LNCaP clone FGC (cell line): ENCODE measurements at regions not wholly inside any gene's neighbourhood (a gene's known extent, or its start where the extent isn't known, plus 50 kb on each side); places are given as distances from the start of the nearest gene placed in this dataset.

Experiments used
- DNase-seq: peaks from one replicate; pipeline ENCODE4 v3.0.0-alpha.2; 2011; ENCODE audit warnings: low read depth
- H3K4me3 ChIP-seq: 2 replicates; pipeline ENCODE4 v1.5.1; 2011; ENCODE audit warnings: mild to moderate bottlenecking, low read depth, low read length, control low read depth
- TF ChIP-seq, protein P1 (sequence below): IDR thresholded peaks from 2 replicates; pipeline ENCODE4 v1.5.1; 2012; ENCODE audit warnings: mild to moderate bottlenecking; ENCODE audit not compliant: control insufficient read depth, insufficient read depth; ENCODE audit errors: extremely low read depth

GRCh38 chr4:18480928-18481327 lies 459.4 kb upstream of the LCORL start:
- no peak for DNase-seq
- no peak overlapping the region for H3K4me3 ChIP-seq
- TF ChIP-seq, protein P1, sequence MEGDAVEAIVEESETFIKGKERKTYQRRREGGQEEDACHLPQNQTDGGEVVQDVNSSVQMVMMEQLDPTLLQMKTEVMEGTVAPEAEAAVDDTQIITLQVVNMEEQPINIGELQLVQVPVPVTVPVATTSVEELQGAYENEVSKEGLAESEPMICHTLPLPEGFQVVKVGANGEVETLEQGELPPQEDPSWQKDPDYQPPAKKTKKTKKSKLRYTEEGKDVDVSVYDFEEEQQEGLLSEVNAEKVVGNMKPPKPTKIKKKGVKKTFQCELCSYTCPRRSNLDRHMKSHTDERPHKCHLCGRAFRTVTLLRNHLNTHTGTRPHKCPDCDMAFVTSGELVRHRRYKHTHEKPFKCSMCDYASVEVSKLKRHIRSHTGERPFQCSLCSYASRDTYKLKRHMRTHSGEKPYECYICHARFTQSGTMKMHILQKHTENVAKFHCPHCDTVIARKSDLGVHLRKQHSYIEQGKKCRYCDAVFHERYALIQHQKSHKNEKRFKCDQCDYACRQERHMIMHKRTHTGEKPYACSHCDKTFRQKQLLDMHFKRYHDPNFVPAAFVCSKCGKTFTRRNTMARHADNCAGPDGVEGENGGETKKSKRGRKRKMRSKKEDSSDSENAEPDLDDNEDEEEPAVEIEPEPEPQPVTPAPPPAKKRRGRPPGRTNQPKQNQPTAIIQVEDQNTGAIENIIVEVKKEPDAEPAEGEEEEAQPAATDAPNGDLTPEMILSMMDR = no peak

GRCh38 chr4:18480342-18480741 lies 458.8 kb upstream of the LCORL start:
- no peak overlapping the region for H3K4me3 ChIP-seq
- TF ChIP-seq, protein P1 = no peak
- DNase-seq = no peak

GRCh38 chr4:18479825-18480224 lies 458.3 kb upstream of the LCORL start:
- H3K4me3 ChIP-seq = no peak overlapping the region
- TF ChIP-seq, protein P1 = no peak
- no peak for DNase-seq

- H3K4me3 ChIP-seq = no peak overlapping the region
- TF ChIP-seq, protein P1 = no peak
- DNase-seq = no peak
These were observed 442.5 kb upstream of the LCORL start for GRCh38 chr4:18463987-18464559.

DNA sequence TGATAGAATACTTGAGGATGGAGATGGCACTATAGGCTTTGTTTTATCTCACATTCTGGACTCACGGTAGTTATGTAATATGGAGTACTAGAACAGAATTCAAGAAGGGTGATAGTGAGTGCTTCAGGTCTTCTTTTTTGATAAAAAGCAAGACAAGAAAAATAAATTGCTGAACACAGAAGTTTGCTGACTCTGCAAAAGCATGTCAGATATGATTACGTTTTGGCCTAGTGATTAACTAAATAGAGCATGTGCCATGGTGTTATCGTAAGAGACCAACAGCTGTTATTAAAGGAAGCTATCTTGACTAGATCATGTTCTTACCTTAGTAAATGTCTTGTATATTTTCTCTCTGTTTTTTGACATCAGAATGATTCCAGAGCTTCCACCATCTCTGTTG lies 436.9 kb upstream of the LCORL start:
- TF ChIP-seq, protein P1 = no peak
- DNase-seq = no peak

GRCh38 chr4:18454349-18454748 lies 432.8 kb upstream of the LCORL start:
- no peak for DNase-seq
- TF ChIP-seq, protein P1 = no peak
- no peak overlapping the region for H3K4me3 ChIP-seq

More for the DNA sequence above, 436.9 kb upstream of the LCORL start:
- H3K4me3 ChIP-seq = no peak overlapping the region

DNA sequence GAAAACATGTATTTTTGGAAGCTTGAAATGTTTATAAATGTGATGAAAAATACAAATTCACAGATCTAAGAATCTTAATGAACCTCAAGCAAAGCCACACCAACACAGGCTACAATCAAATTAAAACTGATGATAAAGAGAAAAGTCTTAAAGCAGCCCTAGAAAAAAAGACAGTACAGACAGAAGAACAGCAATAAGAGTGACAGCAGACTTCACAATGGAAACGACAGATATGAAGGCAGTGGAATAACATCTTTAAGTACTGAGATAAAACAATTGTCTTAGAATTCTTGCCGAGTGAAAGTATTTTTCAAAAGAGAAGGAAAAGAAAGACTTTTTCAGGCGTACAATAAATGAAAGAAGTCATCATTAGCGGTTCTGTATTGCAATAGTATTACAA lies 423.6 kb upstream of the LCORL start:
- DNase-seq = no peak
- no peak overlapping the region for H3K4me3 ChIP-seq
- TF ChIP-seq, protein P1 = no peak
